ENCODE measurements at regions not wholly inside any gene's neighbourhood (a gene's known extent, or its start where the extent isn't known, plus 50 kb on each side); places are given as distances from the start of the nearest gene placed in this dataset.

DNA sequence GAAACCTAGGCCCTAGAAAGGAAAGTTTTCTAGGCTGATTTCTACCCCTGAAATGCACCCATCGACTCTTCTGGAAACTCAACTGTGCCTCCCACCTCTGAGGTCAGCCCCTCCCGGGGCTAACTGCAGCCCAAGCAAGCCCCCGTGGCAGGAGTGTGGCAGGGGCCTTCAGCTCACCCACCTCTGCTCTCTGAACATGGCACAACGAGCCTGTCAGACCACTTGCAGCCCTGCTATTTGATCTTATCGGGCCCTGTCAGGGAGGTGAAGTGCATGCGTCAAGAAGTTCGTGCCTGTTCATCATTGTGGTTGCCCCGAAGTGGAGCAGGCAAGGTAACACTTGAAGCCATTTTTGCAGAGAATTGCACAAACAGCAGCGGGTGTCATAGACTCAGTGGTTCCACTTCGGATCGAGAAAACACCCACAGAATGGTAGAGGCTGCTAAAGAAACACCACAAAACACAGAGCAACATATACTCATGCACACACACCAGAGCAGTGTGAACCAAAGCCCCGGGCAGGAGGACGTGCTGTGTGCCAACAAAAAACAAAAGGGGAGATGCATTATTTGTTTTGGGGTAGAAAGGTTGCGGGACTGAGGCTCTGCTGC, 262.7 kb downstream of the ETS1 start:
- H3K79me2 ChIP-seq (replicated peaks; ENCODE audit: insufficient read depth), result no peaks in the 10 kb centered on the region
- H3K4me3 ChIP-seq, result no peak overlapping the region
- Mint-ChIP-seq H3K9me3 (no peaks in the 10 kb centered on the region), H3K4me1 (no peaks in the 10 kb centered on the region), H3K4me3 (no peak overlapping the region), H3K36me3 (ENCODE audit: low read depth) (no peaks in the 10 kb centered on the region), H3K27ac (no peak overlapping the region), H3K27me3 (ENCODE audit: insufficient read depth, low read depth, poor library complexity) (peaks cover 2% of the 10 kb centered on the region)
- no peaks in the 10 kb centered on the region for H4K20me1 ChIP-seq (replicated peaks; ENCODE audit: insufficient read depth)
- DNase-seq (ENCODE audit: low spot score) (no peak), ATAC-seq (no peak)
- TF ChIP-seq REST (IDR thresholded peaks at IDR 0.05; ENCODE audit: unreplicated experiment), result no peak
- TF ChIP-seq ZNF114 (CRISPR knock-in tag; IDR thresholded peaks at IDR 0.05), result no peak
- no peaks in the 10 kb centered on the region for H3K9me2 ChIP-seq (ENCODE audit: insufficient read depth)
- H3K36me3 ChIP-seq (ENCODE audit: insufficient read depth), result no peaks in the 10 kb centered on the region
- H3K4me2 ChIP-seq, result no peak overlapping the region
- H3K4me1 ChIP-seq (ENCODE audit: insufficient read depth), result no peaks in the 10 kb centered on the region
- H3F3A ChIP-seq (replicated peaks; ENCODE audit: low read depth), result no peaks in the 10 kb centered on the region
- no peaks in the 10 kb centered on the region for H3K27me3 ChIP-seq (ENCODE audit: insufficient read depth)
- H3K27ac ChIP-seq (ENCODE audit: low read depth), result no peak overlapping the region
- H2AFZ ChIP-seq, result peak overlapping the region; percentile 63

DNA sequence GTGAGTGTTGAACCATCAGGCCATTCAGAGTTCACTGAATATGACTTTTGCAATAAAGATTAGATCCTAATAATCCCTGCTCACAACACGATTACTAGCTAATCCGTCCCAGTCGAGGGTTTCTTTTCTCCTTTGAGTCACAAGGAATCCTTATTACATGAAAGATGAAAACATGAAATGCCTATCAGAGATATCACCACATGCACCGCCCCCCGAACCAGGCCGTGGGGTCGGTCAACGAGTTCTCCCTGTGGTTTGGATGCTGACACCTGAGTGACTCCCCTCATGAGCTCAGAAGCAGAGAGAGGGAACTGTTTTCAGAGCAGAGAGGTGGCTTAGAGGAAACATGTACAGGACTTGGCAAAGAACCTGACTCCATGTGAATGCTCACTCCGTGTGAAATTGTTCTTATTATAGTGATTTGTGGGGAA, 263.3 kb downstream of the ETS1 start:
- Histone ChIP-seq H3K27ac (ENCODE audit: low read depth) (no peak overlapping the region), H3K4me2 (no peak overlapping the region), H4K20me1 (replicated peaks; ENCODE audit: insufficient read depth) (no peaks in the 10 kb centered on the region), H2AFZ (0 out of 2 replicates have a peak overlapping the region, but pooled peaks have one; percentile 63), H3K27me3 (ENCODE audit: insufficient read depth) (no peaks in the 10 kb centered on the region), H3K4me1 (ENCODE audit: insufficient read depth) (no peaks in the 10 kb centered on the region), H3F3A (replicated peaks; ENCODE audit: low read depth) (no peaks in the 10 kb centered on the region), H3K79me2 (replicated peaks; ENCODE audit: insufficient read depth) (no peaks in the 10 kb centered on the region), H3K4me3 (no peak overlapping the region), H3K9me2 (ENCODE audit: insufficient read depth) (no peaks in the 10 kb centered on the region), H3K36me3 (ENCODE audit: insufficient read depth) (no peaks in the 10 kb centered on the region)
- H3K4me3 Mint-ChIP-seq, result no peak overlapping the region
- TF ChIP-seq REST (IDR thresholded peaks at IDR 0.05; ENCODE audit: unreplicated experiment), result no peak
- H3K9me3 Mint-ChIP-seq, result no peaks in the 10 kb centered on the region
- H3K36me3 Mint-ChIP-seq (ENCODE audit: low read depth), result no peaks in the 10 kb centered on the region
- DNase-seq (ENCODE audit: low spot score) (no peak), ATAC-seq (no peak)
- H3K27me3 Mint-ChIP-seq (ENCODE audit: insufficient read depth, low read depth, poor library complexity), result peaks cover 2% of the 10 kb centered on the region
- H3K27ac Mint-ChIP-seq, result no peak overlapping the region
- H3K4me1 Mint-ChIP-seq, result no peaks in the 10 kb centered on the region

Data from GM23338 (cell line).